Heart left ventricle (tissue), 13 donors: ENCODE measurements at regions not wholly inside any gene's neighbourhood (a gene's known extent, or its start where the extent isn't known, plus 50 kb on each side); places are given as distances from the start of the nearest gene placed in this dataset.

Experiments
- CTCF ChIP-seq, 12 donors: fragments of 200-600 bp; sonication (generic) in 4 of 12; IDR thresholded peaks; one replicate each; pipeline versions ENCODE4 v1.5.0 to v1.8.0; 2018 to 2022; ENCODE audit warnings: antibody characterized with exemption in 12 of 12, mild to moderate bottlenecking in 5 of 12
- POLR2A ChIP-seq, 2 donors: fragments of 450-650 bp; IDR thresholded peaks; one replicate each; pipeline ENCODE4 v1.6.1; 2017; ENCODE audit warnings: antibody characterized with exemption in 2 of 2, mild to moderate bottlenecking in 2 of 2, moderate library complexity in 2 of 2
- donor health status: ischemic (EF 13 %, LVEDD 7.1; RV severe dilation, severe dysfunction).
- donor health status: DM: no; HTN: yes; CAD: no.
- donor health status: DM: no; HTN: no; CAD: no.
- donor health status: ischemic (EF 25% LVEDD 6.9; RV normal size, moderate dysfunction).
- donor health status: ischemic (EF 25% LVEDD 5.7; RV mildly dilated, moderate dysfunction).
- donor health status: ischemic (EF 35%, LVEDD 5.7; RV mildly dilated, moderate dysfunction).
- donor health status: nonischemic (EF 11% LVEDD 7.7; RV severe dilation, severe dysfunction).
- donor health status: DM: yes; HTN: yes; CAD: no.
- donor health status: PGD.
- donor health status: ischemic (EF 29% LVEDD 5.4; RV normal size, mild dysfunction).
- donor health status: nonischemic (EF 23%, LVEDD 6.1; RV moderate dilation, normal function).

DNA sequence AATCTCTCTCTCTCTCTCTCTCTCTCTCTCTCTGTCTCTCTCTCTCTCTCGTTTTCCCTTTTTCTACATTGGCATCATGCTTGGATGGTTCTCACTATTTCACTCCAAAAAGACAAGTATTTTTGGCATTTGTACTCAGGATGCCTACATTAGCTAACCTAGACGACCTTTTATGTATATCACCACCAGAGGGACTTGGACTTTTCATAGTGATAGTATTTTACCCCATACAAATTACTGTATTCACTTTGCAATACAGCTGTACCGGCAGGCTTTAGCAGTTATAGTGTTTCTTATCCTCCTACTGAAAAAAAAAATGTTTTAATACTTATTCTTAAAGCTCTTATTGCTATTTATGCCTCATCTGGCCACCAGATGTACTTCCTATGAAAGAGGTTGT, 687.2 kb upstream of the KLHL1 start:
- TF ChIP-seq CTCF (IDR thresholded peaks at IDR 0.05) = no peak
- no peak for TF ChIP-seq POLR2A (IDR thresholded peaks at IDR 0.05)
